Ovary (tissue), 7 donors: ENCODE measurements at regions not wholly inside any gene's neighbourhood (a gene's known extent, or its start where the extent isn't known, plus 50 kb on each side); places are given as distances from the start of the nearest gene placed in this dataset.

ENCODE experiments used
- DNase-seq, 5 donors: peaks; one replicate each; pipeline ENCODE4 v3.0.0-alpha.2; 2019 to 2020
- H3K27ac ChIP-seq, 2 donors: fragments of 200-600 bp; one replicate each; pipeline versions ENCODE4 v1.5.1 to v1.8.0; 2019 to 2022
- H3K27me3 ChIP-seq: fragments of 200-600 bp; one replicate; pipeline ENCODE4 v1.8.0; 2022
- H3K36me3 ChIP-seq: fragments of 200-600 bp; sonication (generic); one replicate; pipeline ENCODE4 v1.5.1; 2019
- H3K4me1 ChIP-seq: one replicate; pipeline ENCODE4 v1.8.1; 2013; ENCODE audit warnings: mild to moderate bottlenecking, moderate library complexity; ENCODE audit not compliant: insufficient read depth
- H3K4me3 ChIP-seq: fragments of 200-600 bp; sonication (generic); one replicate; pipeline ENCODE4 v1.5.1; 2017
- H3K9me3 ChIP-seq, 2 donors: fragments of 200-600 bp in 1 of 2; sonication (generic) in 1 of 2; one replicate each; pipeline versions ENCODE4 v1.5.1 to v1.8.1; 2013 to 2019; ENCODE audit warnings: mild to moderate bottlenecking in 1 of 2, moderate library complexity in 1 of 2
- CTCF ChIP-seq, 3 donors: fragments of 450-650 bp in 2 of 3; fragments of 200-600 bp in 1 of 3; IDR thresholded peaks; one replicate each; pipeline versions ENCODE4 v1.5.1 to v1.8.0; 2016 to 2022; ENCODE audit warnings: antibody characterized with exemption in 3 of 3, mild to moderate bottlenecking in 1 of 3
- EP300 ChIP-seq: sonication (generic); formaldehyde crosslinking; IDR thresholded peaks from one replicate; pipeline ENCODE4 v1.6.1; 2017; ENCODE audit warnings: antibody characterized with exemption
- POLR2A ChIP-seq: fragments of 450-650 bp; IDR thresholded peaks from one replicate; pipeline ENCODE4 v1.6.1; 2017; ENCODE audit warnings: antibody characterized with exemption, mild to moderate bottlenecking, moderate library complexity
- WGBS, 3 donors: extraction: QIAGEN DNeasy Blood & Tissue Kit in 1 of 3; methylation state at CpG; one replicate each; pipeline versions ENCODE4 v1.1.5 to v1.1.7; 2013 to 2017; 5-methylcytosine and 5-hydroxymethylcytosine counted together
- intact Hi-C, 4 donors: fragments of 100-400 bp; cut with DNase I; formaldehyde crosslinking; loops; one replicate each; pipeline versions ENCODE4 v1.11.0 to v1.15.1; 2022 to 2023
- donor health status: DM: no; HTN: no; CAD: no; lungs with moderate emphysema.
- donor health status: DM: no; HTN: no; CAD: no.
- donor health status: Bipolar disorder and iron deficiency.
- donor health status: DM: no; HTN: no; CAD: no.
- donor health status: DM: yes; HTN: yes; CAD: no.

GRCh38 chr2:31736695-31737454 is 156.1 kb upstream of the SRD5A2 start:
- DNase-seq: no peak
- Histone ChIP-seq H3K27ac (no peak overlapping the region), H3K36me3 (no peaks in the 10 kb centered on the region), H3K27me3 (no peaks in the 10 kb centered on the region), H3K4me3 (no peak overlapping the region), H3K4me1 (no peaks in the 10 kb centered on the region), H3K9me3 (no peaks in the 10 kb centered on the region)
- intact Hi-C loops: no loop called here
- TF ChIP-seq EP300 (no peak), POLR2A (no peak), CTCF (IDR thresholded peaks at IDR 0.05) (no peak)
- 72 to 74% (median 74%) methylated on average over 6 of the region's 6 CpGs for WGBS, 3 donors

GRCh38 chr2:31735716-31736115 is 155.0 kb upstream of the SRD5A2 start:
- Histone ChIP-seq H3K27ac (no peak overlapping the region), H3K4me1 (no peaks in the 10 kb centered on the region), H3K36me3 (no peaks in the 10 kb centered on the region), H3K27me3 (no peaks in the 10 kb centered on the region), H3K9me3 (no peaks in the 10 kb centered on the region), H3K4me3 (no peak overlapping the region)
- 79 to 86% (median 85%) methylated on average over 2 of the region's 2 CpGs for WGBS, 3 donors
- no peak for TF ChIP-seq EP300
- TF ChIP-seq CTCF (IDR thresholded peaks at IDR 0.05): no peak
- no peak for TF ChIP-seq POLR2A
- intact Hi-C loops: no loop called here
- no peak for DNase-seq

- Histone ChIP-seq H3K27me3 (no peaks in the 10 kb centered on the region), H3K4me3 (no peak overlapping the region), H3K9me3 (no peaks in the 10 kb centered on the region), H3K27ac (no peak overlapping the region), H3K4me1 (no peaks in the 10 kb centered on the region), H3K36me3 (no peaks in the 10 kb centered on the region)
- intact Hi-C loops: no loop called here
- 60 to 79% (median 69%) methylated on average over 5 of the region's 5 CpGs for WGBS, 3 donors
- TF ChIP-seq POLR2A (no peak), CTCF (IDR thresholded peaks at IDR 0.05) (no peak), EP300 (no peak)
- DNase-seq: no peak
These were observed 148.8 kb upstream of the SRD5A2 start for GRCh38 chr2:31729442-31730092.

GRCh38 chr2:31729065-31729439 is 148.3 kb upstream of the SRD5A2 start:
- WGBS, 3 donors: 67 to 78% (median 70%) methylated on average over 2 of the region's 2 CpGs
- Histone ChIP-seq H3K36me3 (no peaks in the 10 kb centered on the region), H3K27ac (no peak overlapping the region), H3K4me1 (no peaks in the 10 kb centered on the region), H3K27me3 (no peaks in the 10 kb centered on the region), H3K4me3 (no peak overlapping the region), H3K9me3 (no peaks in the 10 kb centered on the region)
- TF ChIP-seq EP300 (no peak), POLR2A (no peak), CTCF (IDR thresholded peaks at IDR 0.05) (no peak)
- DNase-seq: no peak
- intact Hi-C loops: no loop called here
